ENCODE measurements at regions not wholly inside any gene's neighbourhood (a gene's known extent, or its start where the extent isn't known, plus 50 kb on each side); places are given as distances from the start of the nearest gene placed in this dataset.

- DNase-seq (ENCODE audit: low read depth) = no peak
These were observed 98.6 kb upstream of the THY1 start for GRCh38 chr11:119521551-119521950.

GRCh38 chr11:119520966-119521365 is 98.0 kb upstream of the THY1 start:
- DNase-seq (ENCODE audit: low read depth) = no peak

DNA sequence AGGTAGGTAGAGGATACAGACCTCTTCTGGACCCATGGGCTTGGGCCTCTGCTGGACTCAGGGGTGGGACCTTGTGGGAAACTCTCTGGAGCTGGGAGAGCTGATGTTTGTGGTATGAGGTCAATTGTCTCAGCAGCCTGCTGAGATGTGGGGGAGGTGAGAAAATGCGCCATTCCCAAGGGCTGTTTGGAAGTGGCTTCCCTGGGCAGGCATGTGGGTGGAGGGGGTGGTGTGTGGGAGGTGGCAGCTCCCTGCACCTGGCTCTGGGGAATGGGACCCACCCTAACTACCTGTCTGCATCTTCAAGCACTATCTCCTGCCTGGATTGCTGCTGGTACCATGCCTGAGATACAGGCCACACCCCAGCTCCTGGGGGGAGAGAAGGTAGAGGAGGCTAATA is 97.4 kb upstream of the THY1 start:
- DNase-seq (ENCODE audit: low read depth) = no peak

GRCh38 chr11:119519796-119520195 is 96.8 kb upstream of the THY1 start:
- no peak for DNase-seq (ENCODE audit: low read depth)

- peak; percentile 22 for DNase-seq (ENCODE audit: low read depth)
These were observed 96.1 kb upstream of the THY1 start for GRCh38 chr11:119518746-119519730.

DNA sequence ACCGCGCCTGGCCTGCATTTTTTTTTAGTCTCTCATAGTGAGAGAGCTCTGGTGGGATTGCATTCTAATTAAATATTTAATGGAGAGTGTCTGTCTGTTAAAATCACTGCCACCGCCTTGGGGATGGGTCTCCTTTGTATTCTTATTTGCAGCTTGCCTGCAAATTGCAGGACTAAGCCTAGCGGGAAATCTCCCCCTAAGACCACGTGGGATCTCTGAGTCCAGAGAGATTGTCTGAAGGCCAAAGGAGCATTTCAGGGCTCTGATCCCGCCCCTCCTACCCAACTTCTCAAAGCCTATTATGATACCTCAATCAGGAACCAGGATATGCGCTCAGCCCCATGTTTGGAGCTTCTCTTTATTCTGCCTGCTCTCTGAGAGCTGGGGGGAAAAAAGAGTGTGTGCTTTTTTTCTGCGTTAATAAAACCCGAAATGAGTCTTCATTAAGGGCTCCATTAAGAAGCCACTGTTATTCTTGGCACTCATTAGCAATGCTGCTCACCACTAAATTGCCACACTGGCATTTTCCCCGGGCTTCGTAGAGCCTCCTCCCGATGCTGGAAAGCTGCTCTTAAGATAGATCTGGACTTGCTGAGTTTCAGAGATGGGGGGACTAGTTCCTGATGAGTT is 92.9 kb upstream of the THY1 start:
- no peak for DNase-seq (ENCODE audit: low read depth)

- no peak for DNase-seq (ENCODE audit: low read depth)
These were observed 90.8 kb upstream of the THY1 start for GRCh38 chr11:119513806-119514170.

DNA sequence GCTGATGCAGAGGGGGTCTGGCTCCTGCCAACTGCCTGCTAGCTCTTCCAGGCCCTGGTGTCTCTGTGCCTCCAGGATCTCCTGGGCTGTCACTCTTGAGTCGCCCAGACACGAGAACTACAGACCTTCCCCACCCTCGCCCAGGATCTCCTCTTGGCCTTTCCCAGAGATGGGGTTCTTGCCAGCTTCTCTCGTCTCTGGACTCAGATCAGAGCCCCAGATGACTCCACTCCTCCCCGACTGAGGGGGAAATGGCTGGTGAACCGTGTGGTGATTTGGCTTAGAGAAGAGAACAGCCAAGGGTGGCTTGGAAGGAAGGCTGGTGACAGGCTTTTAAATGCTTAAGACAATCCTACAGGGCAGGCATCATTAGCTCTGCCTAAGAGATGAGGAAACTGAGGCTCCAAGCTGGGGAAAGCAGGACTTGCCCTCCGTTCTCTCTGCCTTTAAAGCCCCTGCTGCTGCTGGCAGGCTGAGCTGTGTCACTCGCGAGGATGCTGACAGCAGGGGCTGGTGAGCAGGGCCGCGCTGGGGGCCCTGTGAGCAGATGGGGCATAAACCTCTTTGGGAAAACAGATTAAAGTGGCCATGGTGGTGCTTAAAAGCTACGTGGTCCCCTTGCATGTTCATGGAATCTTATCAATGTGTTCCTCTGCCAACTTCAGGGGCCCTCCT is 90.3 kb upstream of the THY1 start:
- DNase-seq (ENCODE audit: low read depth) = no peak

- no peak for DNase-seq (ENCODE audit: low read depth)
These were observed 89.4 kb upstream of the THY1 start for GRCh38 chr11:119512369-119512768.

GRCh38 chr11:119511614-119512306 is 88.8 kb upstream of the THY1 start:
- no peak for DNase-seq (ENCODE audit: low read depth)

- DNase-seq (ENCODE audit: low read depth) = peak; percentile 61
These were observed 87.0 kb upstream of the THY1 start for GRCh38 chr11:119509969-119510401.

DNA sequence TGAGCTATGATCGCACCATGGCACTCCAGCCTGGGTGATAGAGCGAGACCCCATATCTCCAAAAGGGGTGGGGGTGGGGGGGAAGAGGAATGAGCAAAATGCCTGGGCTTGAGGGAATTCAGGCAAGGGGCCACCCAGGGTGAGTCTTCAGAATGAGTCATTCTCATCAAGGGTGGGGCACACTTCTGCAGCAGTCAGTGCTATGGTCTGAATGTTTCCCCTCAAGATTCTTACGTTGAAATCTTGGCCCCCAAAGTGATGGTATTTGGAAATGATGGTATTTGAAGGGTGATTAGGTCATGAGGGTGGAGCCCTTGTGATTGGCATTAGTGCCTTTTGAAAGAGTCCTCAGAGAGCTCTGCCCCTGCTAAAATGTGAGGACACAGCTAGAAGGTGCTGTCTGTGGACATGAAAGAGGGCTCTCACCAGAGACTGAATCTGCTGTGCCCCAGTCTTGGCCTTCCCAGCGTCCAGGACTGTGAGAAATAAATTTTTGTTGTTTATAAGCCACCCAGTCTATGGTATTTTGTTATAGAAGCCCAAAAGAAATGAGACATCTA is 86.4 kb upstream of the THY1 start:
- peak; percentile 30 for DNase-seq (ENCODE audit: low read depth)

DNA sequence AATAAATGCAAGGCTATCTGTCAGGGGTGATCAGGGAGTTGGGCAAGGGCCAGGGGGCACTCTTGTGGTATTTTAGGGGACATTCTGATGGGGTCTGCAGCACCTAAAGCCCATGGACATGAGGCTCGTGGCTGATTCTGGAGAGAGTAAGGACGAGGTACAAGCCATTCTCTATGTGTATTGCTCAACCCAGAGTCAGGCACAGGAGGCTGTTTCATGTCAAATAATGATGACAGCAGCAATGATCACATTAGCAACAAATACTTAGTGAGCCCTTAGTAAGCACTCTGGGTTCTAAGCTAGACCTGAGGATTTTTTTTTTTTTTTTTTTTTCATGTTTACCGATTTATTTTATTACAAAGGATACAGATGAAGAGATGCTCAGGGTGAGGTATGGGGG is 83.5 kb upstream of the THY1 start:
- DNase-seq (ENCODE audit: low read depth) = no peak

GRCh38 chr11:119505861-119506260 is 82.9 kb upstream of the THY1 start:
- no peak for DNase-seq (ENCODE audit: low read depth)

GRCh38 chr11:119505071-119505470 is 82.1 kb upstream of the THY1 start:
- DNase-seq (ENCODE audit: low read depth) = no peak

- no peak for DNase-seq (ENCODE audit: low read depth)
These were observed 81.4 kb upstream of the THY1 start for GRCh38 chr11:119504371-119504770.

DNA sequence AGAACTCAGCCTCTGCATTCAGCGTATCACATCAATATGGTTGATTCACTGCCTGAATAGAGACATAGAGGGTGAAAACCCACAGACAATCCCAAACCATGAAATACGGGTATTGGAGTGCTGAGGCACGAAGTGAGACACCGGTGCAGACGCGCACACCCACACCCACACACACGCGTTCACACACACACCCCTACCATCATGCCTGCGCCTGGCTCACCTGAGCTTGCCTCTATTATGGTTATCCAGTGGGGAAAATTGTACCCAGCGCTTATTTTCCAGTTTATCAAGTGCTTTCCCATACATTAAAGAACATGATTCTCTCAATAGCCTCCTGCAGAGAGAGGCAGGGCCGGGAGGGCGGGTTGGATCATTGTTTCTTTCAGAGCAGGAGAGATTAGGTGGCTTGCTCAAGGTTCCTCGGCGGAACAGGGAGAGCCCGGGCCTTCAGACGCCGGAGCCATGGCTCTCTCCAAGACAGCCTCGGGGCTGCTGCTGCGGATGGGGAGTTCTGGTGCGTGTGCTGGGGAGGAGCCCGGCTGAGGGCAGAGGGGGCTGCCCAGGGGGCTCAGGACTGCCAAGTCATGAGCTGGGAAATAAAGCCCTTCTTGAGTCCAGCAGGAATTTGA is 78.9 kb upstream of the THY1 start:
- no peak for DNase-seq (ENCODE audit: low read depth)

DNA sequence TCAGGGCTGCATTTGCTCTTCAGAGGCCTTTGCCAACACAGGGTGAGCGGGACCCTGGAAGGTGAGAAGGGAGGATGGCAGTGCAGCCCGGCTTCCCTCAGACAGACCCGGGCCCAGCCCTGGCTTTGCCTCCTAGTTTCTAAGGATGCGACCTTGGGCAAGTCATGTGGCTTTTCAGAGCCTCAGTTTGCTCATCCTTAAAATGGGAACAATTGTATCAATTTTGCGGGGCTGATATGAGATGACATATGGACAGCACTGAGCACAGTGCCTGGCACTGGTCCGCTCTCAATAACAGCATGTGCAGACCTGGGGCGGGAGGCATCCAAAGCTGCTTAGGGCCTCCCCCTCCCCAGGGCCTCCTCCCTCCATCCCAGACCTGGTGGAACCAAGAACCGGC is 74.7 kb upstream of the THY1 start:
- DNase-seq (ENCODE audit: low read depth) = no peak

DNA sequence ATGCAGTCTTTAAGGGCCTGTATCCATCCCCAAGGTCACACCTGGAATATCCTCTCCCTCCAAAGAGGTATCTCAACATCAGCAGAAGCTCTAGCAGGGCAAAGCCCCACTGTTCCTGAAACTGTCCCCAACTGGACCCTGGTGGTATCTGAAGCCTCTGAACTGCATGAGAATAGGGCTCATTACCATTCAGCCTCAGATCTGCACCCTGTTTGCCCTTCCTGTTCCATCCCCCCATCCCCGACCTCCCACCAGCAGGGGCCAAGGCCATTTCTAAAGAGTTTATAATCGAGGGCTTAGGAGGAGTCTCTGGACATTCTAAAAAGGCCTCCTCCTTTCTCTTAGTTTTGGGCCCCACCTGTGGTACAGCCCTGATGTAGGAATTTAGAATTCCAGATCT is 74.0 kb upstream of the THY1 start:
- DNase-seq (ENCODE audit: low read depth) = no peak

- no peak for DNase-seq (ENCODE audit: low read depth)
These were observed 73.5 kb upstream of the THY1 start for GRCh38 chr11:119496469-119496868.

GRCh38 chr11:119493712-119494111 is 70.7 kb upstream of the THY1 start:
- DNase-seq (ENCODE audit: low read depth) = no peak
